ENCODE measurements at regions not wholly inside any gene's neighbourhood (a gene's known extent, or its start where the extent isn't known, plus 50 kb on each side); places are given as distances from the start of the nearest gene placed in this dataset.

DNA sequence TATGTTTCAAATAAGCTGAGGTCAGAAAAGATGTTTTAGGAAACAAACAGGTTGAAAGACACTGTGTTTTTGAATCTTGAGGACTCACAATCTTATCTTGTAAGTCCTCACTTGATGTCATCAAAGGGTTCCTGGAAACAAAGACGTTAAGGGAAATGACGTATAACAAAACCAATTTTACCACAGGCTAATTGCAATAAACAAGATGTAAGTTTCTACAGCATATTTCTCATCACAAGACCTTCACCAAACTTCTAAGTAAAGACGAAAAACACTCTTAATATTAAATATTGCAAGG is 433.5 kb upstream of the FAT3 start:
- no peaks in the 10 kb centered on the region for H3K4me1 ChIP-seq
- no peaks in the 10 kb centered on the region for H3K27me3 ChIP-seq
- H3K36me3 ChIP-seq: no peaks in the 10 kb centered on the region
- TF ChIP-seq, protein P1, sequence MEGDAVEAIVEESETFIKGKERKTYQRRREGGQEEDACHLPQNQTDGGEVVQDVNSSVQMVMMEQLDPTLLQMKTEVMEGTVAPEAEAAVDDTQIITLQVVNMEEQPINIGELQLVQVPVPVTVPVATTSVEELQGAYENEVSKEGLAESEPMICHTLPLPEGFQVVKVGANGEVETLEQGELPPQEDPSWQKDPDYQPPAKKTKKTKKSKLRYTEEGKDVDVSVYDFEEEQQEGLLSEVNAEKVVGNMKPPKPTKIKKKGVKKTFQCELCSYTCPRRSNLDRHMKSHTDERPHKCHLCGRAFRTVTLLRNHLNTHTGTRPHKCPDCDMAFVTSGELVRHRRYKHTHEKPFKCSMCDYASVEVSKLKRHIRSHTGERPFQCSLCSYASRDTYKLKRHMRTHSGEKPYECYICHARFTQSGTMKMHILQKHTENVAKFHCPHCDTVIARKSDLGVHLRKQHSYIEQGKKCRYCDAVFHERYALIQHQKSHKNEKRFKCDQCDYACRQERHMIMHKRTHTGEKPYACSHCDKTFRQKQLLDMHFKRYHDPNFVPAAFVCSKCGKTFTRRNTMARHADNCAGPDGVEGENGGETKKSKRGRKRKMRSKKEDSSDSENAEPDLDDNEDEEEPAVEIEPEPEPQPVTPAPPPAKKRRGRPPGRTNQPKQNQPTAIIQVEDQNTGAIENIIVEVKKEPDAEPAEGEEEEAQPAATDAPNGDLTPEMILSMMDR (IDR thresholded peaks at IDR 0.05): no peak
- H3K9me3 ChIP-seq: no peaks in the 10 kb centered on the region
- H3K9ac ChIP-seq (ENCODE audit: low read depth in 2 of 2, low read length in 2 of 2): no peak overlapping the region
- intact Hi-C loops (cut with DNase I): no loop called here
- H3K27ac ChIP-seq: no peak overlapping the region
- no peak for DNase-seq
- H3K4me3 ChIP-seq: no peak overlapping the region

DNA sequence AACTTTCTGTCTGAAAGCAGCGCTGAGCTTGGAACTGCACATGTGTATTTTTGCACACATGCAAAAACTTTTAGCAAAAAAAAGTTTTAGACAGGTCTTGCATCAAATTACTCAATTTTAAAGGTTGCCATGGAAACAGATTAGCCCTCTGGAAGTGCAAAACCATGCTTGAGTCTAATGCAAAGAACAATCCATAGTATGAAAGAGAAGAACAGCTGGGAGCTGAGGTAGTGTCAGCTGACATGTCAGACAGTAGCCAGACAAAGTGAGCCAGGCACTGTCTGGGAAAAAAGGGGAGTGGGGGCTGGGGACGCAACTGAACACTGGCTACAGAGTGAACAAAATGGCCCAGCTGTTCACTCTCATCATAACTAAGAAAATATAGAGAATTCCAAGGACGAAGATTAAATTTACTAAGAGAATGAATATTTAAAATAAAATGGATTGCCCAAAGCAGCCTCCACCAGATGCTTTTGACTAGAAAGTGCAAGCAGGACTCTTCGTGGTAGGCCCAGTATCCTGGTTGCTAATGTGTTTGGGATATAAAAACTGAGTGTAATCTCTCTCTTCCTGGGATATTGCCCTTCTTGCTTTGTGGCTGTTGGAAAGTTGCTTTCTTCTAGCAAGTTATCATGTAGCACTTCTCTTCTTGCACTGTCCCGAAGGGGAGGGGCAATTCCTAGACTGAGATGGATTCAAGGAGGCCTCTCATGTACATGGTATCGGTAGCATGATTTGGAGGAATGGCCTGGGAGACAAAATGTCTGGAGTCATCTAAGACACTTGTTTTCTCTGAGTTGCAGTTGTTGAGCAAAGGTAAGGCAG is 434.1 kb upstream of the FAT3 start:
- H3K4me3 ChIP-seq: no peak overlapping the region
- H3K4me1 ChIP-seq: no peaks in the 10 kb centered on the region
- H3K27me3 ChIP-seq: no peaks in the 10 kb centered on the region
- H3K27ac ChIP-seq: no peak overlapping the region
- H3K9me3 ChIP-seq: no peaks in the 10 kb centered on the region
- intact Hi-C loops (cut with DNase I): no loop called here
- no peak for DNase-seq
- H3K9ac ChIP-seq (ENCODE audit: low read depth in 2 of 2, low read length in 2 of 2): no peak overlapping the region
- TF ChIP-seq, protein P1 (IDR thresholded peaks at IDR 0.05): no peak
- no peaks in the 10 kb centered on the region for H3K36me3 ChIP-seq

DNA sequence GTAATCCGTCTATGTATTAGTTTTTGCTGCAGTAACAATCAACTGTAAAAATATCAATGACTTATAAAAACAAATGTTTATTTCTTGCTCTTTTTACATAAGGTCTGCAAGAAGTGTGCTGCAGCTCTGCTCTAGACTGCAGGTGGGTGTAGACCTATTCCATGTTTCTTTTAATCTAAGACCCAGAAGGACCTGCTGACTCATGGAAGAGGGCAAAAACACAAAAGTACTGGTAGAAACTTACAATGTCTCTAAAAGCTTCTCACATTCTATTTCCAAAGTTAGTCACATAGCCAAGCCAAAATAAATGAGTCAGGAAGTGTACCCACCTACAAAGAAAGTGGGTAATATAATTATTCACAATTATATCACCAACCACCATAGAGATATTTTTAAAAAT is 435.9 kb upstream of the FAT3 start:
- H3K4me3 ChIP-seq: no peak overlapping the region
- no peaks in the 10 kb centered on the region for H3K27me3 ChIP-seq
- H3K27ac ChIP-seq: no peak overlapping the region
- H3K9ac ChIP-seq (ENCODE audit: low read depth in 2 of 2, low read length in 2 of 2): no peak overlapping the region
- DNase-seq: no peak
- H3K36me3 ChIP-seq: no peaks in the 10 kb centered on the region
- no peaks in the 10 kb centered on the region for H3K4me1 ChIP-seq
- intact Hi-C loops (cut with DNase I): no loop called here
- H3K9me3 ChIP-seq: no peaks in the 10 kb centered on the region
- TF ChIP-seq, protein P1 (IDR thresholded peaks at IDR 0.05): no peak

DNA sequence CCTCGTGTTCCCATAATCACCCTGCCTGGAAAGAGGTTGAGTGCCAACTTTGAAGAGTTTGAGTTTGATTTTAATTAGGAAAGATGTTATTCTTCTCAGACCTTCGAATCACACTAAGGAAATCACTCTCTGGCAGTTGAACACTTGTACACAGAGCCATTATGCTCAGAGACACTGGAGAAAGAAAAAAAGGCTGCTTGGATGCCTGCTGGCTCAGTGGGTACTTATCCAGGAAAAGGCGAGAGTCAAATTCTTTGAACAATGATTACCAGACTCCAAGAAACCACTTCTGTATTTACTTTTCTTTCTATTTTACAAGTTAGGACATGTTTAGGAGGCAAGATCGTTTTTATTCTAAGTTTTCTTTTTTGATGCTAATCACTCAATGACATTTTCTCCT is 438.5 kb upstream of the FAT3 start:
- Histone ChIP-seq H3K4me3 (no peak overlapping the region), H3K4me1 (no peaks in the 10 kb centered on the region), H3K9ac (ENCODE audit: low read depth in 2 of 2, low read length in 2 of 2) (no peak overlapping the region), H3K9me3 (no peaks in the 10 kb centered on the region), H3K27me3 (no peaks in the 10 kb centered on the region), H3K36me3 (no peaks in the 10 kb centered on the region), H3K27ac (no peak overlapping the region)
- TF ChIP-seq, protein P1 (IDR thresholded peaks at IDR 0.05): no peak
- no peak for DNase-seq
- intact Hi-C loops (cut with DNase I): no loop called here

DNA sequence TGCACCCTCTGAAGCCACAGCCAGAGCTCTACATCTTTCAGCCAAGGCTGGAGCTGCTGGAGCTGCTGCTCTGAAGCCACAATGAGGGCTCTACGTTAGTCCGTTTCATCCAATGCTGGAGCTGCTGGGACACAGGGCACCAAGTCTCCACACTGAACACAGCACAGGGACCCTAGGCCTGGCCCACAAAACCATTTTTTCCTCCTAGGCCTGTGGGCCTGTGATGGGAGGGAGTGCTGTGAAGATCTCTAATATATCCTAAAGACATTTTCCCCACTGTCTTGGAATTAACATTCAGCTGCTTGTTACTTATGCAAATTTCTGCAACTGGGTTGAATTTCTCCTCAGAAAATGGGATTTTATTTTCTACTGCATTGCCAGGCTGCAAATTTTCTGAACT is 441.4 kb upstream of the FAT3 start:
- H3K36me3 ChIP-seq: no peaks in the 10 kb centered on the region
- H3K9me3 ChIP-seq: no peaks in the 10 kb centered on the region
- no peak overlapping the region for H3K4me3 ChIP-seq
- no peaks in the 10 kb centered on the region for H3K4me1 ChIP-seq
- TF ChIP-seq, protein P1 (IDR thresholded peaks at IDR 0.05): no peak
- intact Hi-C loops (cut with DNase I): no loop called here
- no peak overlapping the region for H3K27ac ChIP-seq
- H3K27me3 ChIP-seq: no peaks in the 10 kb centered on the region
- H3K9ac ChIP-seq (ENCODE audit: low read depth in 2 of 2, low read length in 2 of 2): no peak overlapping the region
- DNase-seq: no peak
